Ishikawa (cell line): ENCODE measurements at regions not wholly inside any gene's neighbourhood (a gene's known extent, or its start where the extent isn't known, plus 50 kb on each side); places are given as distances from the start of the nearest gene placed in this dataset.

ENCODE experiments used
- CEBPB ChIP-seq: IDR thresholded peaks from 2 replicates; pipeline ENCODE4 v1.6.1; 2012
- EP300 ChIP-seq: IDR thresholded peaks from 2 replicates; pipeline ENCODE4 v1.6.1; 2012; ENCODE audit warnings: borderline replicate concordance
- RAD21 ChIP-seq: IDR thresholded peaks from 2 replicates; pipeline ENCODE4 v1.6.1; 2012; ENCODE audit warnings: low read depth
- TEAD4 ChIP-seq: IDR thresholded peaks from 2 replicates; pipeline ENCODE4 v1.6.1; 2012
- USF1 ChIP-seq: IDR thresholded peaks from 2 replicates; pipeline ENCODE4 v1.6.1; 2012

- TF ChIP-seq TEAD4 = no peak
- no peak for TF ChIP-seq CEBPB
- TF ChIP-seq EP300 = no peak
- no peak for TF ChIP-seq USF1
- no peak for TF ChIP-seq RAD21
These were observed 150.3 kb downstream of the LINC00237 start for GRCh38 chr20:20955892-20956291.
